GM18861 (cell line): ENCODE measurements at regions not wholly inside any gene's neighbourhood (a gene's known extent, or its start where the extent isn't known, plus 50 kb on each side); places are given as distances from the start of the nearest gene placed in this dataset.
"Not testable (repeated sequence)": the region's sequence is repeated elsewhere in the genome, so short reads cannot be mapped to it uniquely, and the experiment has no call there.

Experiments
- ATAC-seq: cut with Tn5 transposase; IDR thresholded peaks from one replicate; pipeline ENCODE4 v1.9.1; 2021; ENCODE audit not compliant: unreplicated experiment

DNA sequence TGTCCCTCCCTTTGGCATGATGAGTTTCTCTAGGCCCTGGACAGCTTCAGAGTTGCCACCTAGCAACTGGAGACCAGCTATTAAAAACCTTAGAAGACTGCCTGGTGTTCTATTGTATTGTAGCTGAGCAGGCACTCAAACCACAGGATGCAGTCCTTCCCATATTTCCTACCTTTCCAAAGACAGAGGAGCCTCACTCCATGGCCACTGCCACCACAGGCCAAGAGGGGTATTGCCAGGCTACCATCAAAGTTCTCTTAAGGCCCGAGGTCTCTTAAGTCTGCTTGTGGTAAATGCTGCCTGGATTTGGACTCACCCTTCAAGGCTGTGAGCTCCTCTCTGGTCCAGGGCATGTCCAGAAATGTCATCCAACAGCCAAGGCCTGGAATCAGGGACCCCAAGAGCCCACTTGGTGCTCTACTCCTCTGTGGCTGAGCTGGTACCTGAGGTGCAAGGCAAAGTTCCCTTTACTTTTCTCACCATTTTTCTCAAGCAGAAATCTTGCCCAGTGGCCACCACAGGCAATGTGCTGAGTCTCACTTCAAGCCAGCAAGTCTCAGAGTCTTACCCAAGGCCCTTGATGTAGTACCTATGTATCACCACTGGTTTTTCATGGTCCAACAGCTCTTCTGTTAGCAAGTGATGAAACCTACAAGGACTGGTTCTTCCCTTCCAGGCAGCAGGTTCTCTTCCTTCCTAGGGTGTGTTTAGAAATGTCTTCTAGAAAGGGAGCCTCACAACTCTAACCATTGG, 269.4 kb downstream of the AMY1C start:
- ATAC-seq = no peak

DNA sequence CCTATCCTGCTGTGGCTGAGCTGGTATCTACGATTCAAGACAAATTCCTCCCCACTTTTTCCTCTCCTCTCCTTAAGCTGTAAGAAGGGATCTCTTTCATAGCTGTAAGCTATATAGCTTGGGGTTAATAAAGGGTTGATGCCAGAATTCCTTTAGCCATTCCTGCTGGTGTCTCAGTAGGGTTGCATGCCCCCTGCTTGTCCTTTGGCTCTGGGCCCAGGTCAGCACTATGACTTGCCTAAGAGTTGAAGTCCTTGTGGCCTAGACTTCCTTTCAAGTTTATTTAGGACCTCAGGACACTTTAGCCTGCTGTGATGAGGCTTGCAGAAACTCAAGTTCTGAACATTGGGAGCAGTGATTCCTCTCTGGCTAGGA, 270.0 kb downstream of the AMY1C start:
- ATAC-seq = no peak

DNA sequence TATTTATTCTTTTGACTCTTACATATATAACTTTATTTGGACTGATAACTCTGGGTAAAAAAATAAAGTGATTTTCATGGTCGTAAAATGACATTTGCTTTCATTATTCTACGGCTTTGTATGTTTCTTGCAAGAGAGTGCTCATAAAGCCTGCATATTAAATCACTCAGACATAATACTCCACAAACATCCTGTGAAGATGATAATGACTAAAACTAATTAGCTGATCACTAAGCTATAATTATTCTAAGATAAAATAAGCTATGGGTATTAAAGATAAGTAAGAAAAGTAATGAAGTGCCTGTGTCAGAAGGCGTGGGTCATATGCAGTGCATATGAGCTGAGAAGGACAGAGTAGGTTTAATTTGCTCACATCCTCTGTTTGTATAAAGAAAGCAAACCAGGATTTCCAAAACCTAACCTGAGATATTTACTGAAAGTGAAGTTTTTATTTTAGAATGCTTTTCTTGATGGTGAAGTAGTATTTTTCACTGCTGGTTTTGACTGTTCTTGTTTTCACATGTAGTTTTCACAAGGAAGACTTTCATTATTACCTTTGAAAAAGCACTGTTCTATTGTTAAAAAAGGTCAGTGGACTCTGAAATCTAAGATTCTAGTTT, 278.8 kb downstream of the AMY1C start:
- ATAC-seq = no peak

DNA sequence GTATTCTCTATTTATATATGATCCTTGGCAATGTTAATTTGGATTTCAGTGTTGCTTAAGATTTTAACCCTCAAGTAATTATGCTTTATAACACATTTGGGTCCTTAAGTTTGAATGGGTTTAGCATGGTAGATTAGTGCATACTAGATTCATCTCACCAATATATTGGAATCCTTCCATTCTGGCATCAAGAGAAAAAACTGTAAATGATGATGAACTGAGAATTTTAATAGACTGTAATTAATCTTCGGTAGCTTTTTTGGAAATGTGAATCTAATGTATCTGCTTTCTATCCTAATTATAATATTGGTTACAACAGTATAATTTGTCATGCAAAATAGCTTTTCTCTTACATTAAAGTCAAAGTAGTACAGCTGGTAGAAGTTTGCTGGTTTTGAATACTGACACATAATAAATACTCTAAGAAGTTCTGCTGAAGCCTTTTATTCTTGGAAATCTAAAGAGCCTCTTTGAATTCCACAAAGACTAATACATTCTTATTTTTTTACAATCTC, 279.8 kb downstream of the AMY1C start:
- ATAC-seq = no peak

DNA sequence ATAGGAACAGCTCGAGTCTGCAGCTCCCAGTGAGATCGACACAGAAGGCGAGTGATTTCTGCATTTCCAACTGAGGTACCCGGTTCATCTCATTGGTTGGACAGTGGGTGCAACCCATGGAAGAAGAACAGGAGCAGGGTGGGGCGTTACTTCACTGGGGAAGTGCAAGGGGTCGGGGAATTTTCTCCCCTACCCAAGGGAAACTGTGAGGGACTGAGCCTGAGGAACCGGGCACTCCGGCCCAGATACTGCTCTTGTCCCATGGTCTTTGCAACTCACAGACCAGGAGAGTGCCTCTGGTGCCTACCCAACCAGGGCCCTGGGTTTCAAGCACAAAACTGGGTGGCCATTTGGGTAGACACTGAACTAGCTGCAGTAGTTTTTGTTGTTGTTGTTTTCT, 307.1 kb downstream of the AMY1C start:
- ATAC-seq = no peak

DNA sequence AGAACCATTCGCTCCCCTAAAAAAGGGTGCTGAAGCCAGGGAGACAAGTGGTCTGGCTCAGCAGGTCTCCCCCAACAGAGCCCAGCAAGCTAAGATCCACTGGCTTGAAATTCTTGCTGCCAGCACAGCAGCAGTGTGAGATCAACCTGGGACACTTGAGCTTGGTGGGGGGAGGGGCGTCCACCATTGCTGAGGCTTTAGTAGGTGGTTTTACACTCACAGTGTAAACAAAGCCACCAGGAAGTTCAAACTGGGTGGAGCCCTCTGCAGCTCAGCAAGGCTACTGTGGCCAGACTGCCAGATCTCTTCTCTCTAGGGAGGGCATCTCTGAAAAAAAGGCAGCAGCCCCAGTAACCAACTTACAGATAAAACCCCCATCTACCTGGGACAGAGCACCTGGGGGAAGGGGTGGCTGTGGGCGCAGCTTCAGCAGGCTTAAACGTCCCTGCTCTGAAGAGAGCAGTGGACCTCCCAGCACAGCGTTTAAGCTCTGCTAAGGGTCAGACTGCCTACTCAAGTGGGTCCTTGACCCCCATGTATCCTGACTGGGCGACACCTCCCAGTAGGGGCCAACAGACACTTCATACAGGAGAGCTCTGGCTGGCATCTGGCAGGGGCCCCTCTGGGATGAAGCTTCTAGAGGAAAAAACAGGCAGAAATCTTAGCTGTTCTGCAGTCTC, 307.7 kb downstream of the AMY1C start:
- ATAC-seq = not testable (repeated sequence)

DNA sequence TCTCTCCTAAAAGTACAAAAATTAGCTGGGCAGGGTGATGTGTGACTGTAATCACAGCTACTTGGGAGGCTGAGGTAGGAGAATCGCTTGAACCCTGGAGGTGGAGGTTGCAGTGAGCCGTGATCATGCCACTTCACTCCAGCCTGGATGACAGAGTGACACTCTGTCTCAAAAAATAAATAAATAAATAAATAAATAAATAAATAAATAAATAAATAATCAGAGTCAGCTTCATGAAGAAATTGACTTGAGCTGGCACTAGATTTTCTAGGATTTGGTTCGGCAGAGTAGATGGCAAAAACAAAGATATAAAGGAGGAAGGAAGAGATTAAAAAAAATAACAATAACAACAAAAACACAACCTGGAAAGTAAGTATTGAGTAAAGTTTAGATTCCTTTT, 311.9 kb downstream of the AMY1C start:
- ATAC-seq = not testable (repeated sequence)

DNA sequence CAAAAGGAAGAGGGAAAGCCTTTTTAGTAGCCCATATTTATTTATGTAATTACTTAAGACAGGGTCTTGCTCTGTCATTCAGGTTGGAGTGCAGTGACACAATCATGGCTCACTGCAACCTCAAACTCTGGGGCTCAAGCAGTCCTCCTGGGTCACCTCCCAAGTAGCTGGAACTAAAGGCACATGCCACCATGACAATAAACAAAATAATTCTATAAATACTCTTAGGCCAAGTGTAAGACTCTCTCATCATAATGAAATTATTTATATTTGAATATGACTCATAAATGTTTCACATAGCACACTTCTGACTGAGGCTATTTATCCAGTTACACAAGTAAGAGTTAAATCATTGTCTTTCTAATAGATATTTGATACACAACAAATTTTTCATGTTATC, 314.7 kb downstream of the AMY1C start:
- ATAC-seq = no peak

DNA sequence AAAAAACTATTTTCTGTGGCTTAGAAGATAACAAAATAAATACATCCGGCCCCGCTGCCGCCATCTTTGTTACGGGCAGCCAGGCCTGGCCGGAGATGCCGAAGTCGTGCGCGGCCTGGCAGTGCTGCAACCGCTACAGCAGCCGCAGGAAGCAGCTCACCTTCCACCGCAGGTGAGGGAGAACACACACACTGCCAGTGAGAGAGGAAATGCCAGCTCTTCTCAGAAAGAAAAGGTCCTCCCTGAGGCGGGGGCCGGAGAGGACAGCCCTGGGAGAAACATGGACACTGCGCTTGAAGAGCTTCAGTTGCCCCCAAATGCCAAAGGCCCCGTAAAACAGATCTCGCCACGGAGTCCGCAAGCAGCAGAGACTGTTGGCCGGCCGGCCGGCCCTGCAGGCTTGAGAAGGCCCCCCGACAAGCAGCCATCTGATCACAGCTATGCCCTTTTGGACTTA, 323.2 kb downstream of the AMY1C start:
- ATAC-seq = no peak

DNA sequence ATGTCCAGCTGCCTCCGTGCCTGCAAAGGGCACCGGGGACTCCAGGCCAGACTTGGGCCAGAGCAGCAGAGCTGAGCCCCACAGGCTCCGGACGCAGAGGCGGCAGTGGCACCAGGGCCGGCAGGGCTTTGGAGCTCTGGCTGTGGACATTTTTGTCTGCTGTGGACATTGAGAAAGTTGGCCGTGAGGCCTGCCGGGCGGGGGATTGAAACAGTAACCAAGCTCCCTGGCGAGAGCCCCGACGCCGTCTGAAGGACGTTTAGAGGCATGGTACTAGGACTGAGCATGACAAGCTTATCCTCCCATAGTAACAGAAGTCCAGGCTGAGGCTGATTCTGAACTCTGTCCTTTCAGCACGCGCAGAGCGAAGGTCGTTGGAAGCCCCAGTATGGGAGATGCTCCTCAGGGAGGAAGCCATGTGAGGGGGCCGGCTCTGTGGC, 323.8 kb downstream of the AMY1C start:
- ATAC-seq = no peak

DNA sequence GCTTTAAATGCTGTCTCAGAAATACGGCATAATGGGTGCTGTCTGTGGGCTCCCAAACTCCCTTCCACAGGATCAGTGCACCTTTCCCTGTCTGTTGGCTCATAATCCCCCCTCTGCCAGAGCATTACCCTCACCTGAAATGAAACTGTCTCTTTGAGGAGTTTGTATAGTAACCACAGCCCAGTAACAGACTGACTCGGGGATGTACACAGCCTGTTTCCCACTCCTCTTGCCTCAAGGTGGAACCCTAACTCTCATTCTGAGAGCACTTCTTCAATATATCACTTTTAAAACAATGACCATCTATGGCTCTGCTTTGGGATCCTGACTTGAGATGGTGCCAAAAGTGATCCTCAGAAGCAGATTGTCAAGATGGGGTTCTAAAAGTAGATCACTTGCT, 332.5 kb downstream of the AMY1C start:
- ATAC-seq = no peak

DNA sequence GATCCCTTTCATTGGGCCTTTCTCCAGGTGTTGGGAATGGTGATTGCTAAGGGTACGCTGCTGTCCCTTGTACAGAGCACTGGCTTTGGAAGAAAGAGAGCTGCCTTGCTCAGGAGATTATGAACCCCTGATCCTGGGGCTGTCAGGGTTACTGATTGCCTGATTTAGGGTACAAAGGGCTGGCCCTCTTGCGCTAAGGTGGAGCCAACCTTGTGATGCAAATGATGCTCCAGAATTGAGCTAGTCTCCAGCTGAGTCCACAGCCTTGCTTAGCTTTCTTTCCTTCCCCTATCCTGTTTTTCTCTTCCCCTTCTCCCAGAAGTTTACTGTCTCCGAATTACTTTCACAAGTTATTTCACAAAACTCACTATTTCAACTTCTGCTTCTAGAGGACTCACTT, 334.7 kb downstream of the AMY1C start:
- ATAC-seq = no peak

DNA sequence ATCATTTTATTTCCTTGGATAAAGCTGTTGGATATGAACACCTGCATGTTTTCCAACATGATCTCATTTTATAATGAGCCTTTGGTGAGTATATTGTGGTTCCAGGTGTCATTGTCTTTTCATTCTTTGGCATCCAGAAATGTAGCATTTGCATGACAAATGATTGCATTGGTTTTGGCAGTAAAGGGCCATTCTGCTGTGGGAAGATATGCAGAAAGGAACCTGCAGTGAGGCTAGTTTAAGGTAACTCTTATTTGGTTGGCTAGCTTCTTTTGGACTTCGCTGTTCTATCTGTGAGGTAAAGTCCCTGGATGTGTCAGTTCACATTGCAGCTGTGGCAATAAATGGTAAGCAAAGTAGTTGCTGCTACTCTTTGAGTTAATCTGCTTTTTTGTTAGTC, 343.0 kb downstream of the AMY1C start:
- ATAC-seq = no peak

DNA sequence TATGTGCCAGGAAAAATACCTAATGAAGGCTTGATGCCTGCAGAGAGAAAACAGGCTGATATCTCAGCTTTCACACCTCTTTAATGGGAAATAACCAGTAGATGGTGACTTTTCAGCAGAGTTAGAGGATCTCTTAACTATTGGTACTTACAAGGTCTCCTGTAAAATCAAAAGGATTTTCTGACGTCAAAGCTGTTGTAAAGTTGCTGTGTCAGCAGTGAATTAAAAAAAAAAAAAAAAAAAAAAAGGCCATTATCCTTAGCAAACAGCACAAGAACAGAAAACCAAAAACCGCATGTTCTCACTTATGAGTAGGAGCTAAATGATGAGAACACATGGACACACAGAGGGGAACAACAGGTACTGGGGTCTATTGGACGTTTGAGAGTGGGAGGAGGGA, 349.1 kb downstream of the AMY1C start:
- no peak for ATAC-seq

DNA sequence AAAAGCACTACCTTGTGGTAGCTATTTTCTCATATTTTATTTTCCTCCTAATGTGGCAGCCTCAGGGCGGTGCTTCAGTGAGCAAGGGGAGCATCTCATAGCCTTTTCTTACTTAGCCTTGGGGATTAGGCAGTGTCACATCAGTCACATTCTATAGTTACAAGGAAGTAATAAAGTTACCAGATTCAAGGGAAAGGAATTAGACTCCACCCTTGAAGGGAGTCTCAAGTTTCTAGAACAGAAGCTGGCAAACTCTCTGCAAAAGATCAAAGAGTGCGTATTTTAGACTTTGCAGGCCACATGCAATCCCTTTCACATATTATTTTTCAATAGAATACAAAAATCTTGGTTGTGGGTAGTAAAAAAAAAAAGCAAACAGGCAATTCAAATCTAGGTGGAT, 350.4 kb downstream of the AMY1C start:
- ATAC-seq = no peak

DNA sequence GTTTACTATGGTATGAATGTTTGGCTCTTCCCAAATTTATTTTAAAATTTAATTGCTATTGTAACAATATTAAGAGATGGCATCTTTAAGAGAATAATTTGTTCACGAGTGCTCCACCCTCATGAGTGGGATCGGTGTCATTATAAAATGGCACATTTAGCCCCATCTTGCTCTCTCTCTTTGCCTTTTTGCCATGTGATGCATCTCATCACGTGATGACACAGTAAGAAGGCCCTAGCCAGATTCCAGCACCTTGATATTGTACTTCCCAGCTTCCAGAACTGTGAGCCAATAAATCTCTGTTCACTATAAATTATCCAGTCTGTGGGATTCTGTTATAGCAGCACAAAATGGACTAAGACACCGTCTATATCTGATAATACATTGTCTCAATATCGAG, 355.8 kb downstream of the AMY1C start:
- no peak for ATAC-seq

DNA sequence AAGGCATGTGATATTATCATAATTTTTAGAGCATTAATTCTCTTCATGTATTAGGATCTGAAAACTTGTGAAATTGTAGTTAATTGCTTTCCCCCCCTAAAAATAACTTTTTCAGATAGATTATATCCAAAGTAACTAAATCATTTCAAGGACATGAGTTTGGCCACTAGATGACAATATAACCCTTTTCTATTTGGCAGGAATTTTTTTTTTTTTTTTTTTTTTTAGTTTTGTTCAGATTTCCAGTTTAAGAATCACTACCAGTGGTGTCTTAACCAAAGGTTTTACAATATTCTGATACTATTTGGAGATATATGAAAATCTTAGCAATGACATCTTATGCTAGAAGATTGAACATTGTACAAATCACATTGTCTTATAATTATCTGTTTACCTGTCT, 370.8 kb downstream of the AMY1C start:
- no peak for ATAC-seq

DNA sequence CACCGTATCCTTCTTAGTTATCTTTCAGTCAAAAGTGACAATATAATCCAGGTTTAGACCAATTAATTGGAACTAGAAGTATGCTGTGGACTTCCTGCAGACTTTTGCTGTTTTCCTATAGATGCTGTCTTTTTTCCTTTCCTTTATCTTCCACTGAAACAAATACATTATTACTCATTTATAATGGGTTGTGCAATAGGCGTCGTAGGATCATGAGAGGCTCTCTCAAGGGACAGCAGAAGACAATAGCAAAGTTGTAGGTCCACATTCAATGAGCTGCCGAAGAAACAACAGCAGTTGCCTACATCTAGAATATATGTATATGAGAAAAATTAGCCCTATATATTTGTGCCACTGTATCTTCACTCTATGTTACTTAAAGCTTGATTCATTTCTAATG, 371.6 kb downstream of the AMY1C start:
- ATAC-seq = no peak

DNA sequence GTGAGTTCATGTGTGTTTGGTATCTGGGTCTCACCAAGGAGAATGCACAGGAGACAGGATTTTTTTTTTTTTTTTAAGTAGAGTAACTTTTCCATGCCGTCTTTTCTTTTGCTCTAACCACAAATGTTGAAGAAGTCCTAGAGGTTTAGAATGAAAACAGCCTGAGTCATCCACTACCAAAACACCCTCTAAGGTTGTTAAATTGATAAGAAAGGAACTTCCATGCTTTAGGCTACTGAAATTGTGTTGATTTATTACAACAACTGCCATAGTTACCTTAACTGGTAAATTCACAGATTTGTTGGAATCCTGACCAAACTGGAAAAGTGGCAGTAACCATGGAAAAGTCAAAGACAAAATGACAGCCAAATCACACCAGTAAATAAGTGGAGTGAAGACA, 375.6 kb downstream of the AMY1C start:
- ATAC-seq = no peak

DNA sequence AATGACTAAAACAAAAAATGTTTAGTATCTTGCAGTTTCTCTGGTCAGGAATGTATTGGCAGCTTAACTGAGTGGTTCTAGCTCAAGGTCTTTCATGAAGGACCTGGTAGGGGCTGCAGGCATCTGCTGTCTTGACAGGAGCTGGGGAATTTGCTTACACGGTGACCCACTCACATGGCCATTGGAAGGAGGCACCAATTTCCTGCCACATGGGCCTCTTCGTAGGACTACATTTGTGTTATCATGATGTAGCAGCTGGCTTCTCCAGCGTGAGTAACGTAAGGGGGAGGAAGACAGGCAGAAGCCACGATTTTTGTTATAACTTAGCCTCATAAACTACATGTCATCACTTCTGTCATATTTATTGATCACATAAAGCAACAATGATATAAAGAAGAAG, 376.3 kb downstream of the AMY1C start:
- no peak for ATAC-seq

DNA sequence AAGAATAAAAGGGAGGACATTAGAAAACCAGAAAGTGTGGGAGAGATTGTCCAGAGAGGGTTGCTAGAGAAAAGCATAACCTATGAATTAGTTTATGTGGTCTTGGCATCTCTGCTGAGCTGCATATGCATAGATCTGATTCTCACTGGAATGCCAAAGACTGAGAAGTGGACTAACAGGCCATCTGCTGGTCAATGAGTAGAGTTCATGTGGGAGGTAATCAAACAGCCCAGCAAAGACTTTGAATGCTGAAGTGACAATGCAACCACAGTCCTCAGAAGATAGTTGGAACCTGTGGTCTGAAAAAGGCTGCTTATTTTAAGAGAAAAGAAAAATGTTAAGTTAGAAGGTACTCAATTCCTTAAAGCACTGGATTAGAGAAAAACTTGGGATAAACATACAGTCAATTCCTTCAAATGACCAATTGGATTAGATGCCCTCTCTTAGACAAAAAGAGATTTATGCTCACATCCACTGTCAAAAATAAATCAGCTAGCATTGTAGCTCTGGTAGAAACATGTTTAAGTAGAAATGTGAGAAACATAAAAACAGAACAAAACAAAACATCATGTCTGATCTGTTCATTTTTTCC, 382.8 kb downstream of the AMY1C start:
- no peak for ATAC-seq

DNA sequence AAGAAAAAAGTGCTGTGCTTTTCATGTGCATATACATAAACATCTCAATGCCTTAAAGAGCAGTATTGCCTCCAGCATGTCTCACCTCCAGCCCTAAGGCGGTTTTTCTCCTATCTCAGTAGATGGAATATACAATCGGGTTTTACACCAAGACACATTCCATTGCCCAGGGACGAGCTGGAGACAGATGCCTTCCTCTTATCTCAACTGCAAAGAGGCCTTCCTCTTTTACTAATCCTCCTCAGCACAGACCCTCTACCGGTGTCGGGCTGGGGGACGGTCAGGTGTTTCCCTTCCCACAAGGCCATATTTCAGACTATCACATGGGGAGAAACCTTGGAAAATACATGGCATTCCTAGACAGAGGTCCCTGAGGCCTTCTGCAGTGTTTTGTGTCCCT, 385.3 kb downstream of the AMY1C start:
- not testable (repeated sequence) for ATAC-seq
